IMR-90 (cell line): ENCODE measurements at regions not wholly inside any gene's neighbourhood (a gene's known extent, or its start where the extent isn't known, plus 50 kb on each side); places are given as distances from the start of the nearest gene placed in this dataset.

ENCODE experiments used
- ATAC-seq: fragments of 200-7000 bp; cut with Tn5 transposase; 2 replicates; pipeline ENCODE4 v1.9.1; 2020; ENCODE audit warnings: low read depth, mild to moderate bottlenecking, moderate library complexity
- BruUV-seq: library from RNA; stranded (reverse); fragments of 400-500 nt; replicated peaks from 2 replicates; lab custom pipeline; 2021; lab: Mats Ljungman, UMichigan
- CTCF ChIA-PET: fragments of 300-600 bp; formaldehyde crosslinking; extraction: SDS; loops from one replicate; lab custom pipeline; 2021; ENCODE audit warnings: antibody characterized with exemption; lab: Yijun Ruan, JAX
- POLR2A ChIA-PET: fragments of 300-600 bp; sonication (Branson Sonifier 250); formaldehyde crosslinking; loops from one replicate; lab custom pipeline; 2022; ENCODE audit warnings: antibody characterized with exemption; ENCODE audit not compliant: unreplicated experiment; lab: Charles Lee
- DNase-seq: peaks from one replicate; pipeline ENCODE4 v3.0.0; 2013
- H2AFZ ChIP-seq: replicated peaks from 2 replicates; pipeline ENCODE3; 2013; ENCODE audit warnings: low read length, mild to moderate bottlenecking; ENCODE audit not compliant: poor library complexity
- H2AK5ac ChIP-seq: 2 replicates; pipeline ENCODE4 v1.6.1; 2013; ENCODE audit warnings: low read depth, low read length, inconsistent platforms
- H2AK9ac ChIP-seq: replicated peaks from 2 replicates; pipeline ENCODE3; 2013; ENCODE audit warnings: mild to moderate bottlenecking, low read depth, low read length, moderate library complexity; ENCODE audit not compliant: poor library complexity
- H2BK120ac ChIP-seq: 2 replicates; pipeline ENCODE4 v1.6.1; 2013; ENCODE audit warnings: low read depth, low read length, inconsistent platforms
- H2BK15ac ChIP-seq: 3 replicates; pipeline ENCODE4 v1.6.1; 2013; ENCODE audit warnings: low read depth, low read length, inconsistent platforms
- H2BK20ac ChIP-seq: 2 replicates; pipeline ENCODE4 v1.6.1; 2013; ENCODE audit warnings: low read depth, mild to moderate bottlenecking, inconsistent platforms, low read length, moderate library complexity
- H2BK5ac ChIP-seq: 2 replicates; pipeline ENCODE4 v1.6.1; 2013; ENCODE audit warnings: mild to moderate bottlenecking, low read depth, low read length, inconsistent platforms; ENCODE audit not compliant: poor library complexity, severe bottlenecking
- H3K14ac ChIP-seq: replicated peaks from 2 replicates; pipeline ENCODE4 v1.6.1; 2013; ENCODE audit warnings: low read depth, low read length, inconsistent platforms
- H3K18ac ChIP-seq: 2 replicates; pipeline ENCODE4 v1.6.1; 2013; ENCODE audit warnings: low read depth, low read length, control low read depth
- H3K23ac ChIP-seq: 2 replicates; pipeline ENCODE4 v1.6.1; 2013; ENCODE audit warnings: low read depth, low read length, inconsistent platforms
- H3K27ac ChIP-seq: 2 replicates; pipeline ENCODE4 v1.5.1; 2013; ENCODE audit warnings: mild to moderate bottlenecking, control low read depth, low read length; ENCODE audit not compliant: insufficient read depth
- H3K27me3 ChIP-seq: 2 replicates; pipeline ENCODE4 v1.6.1; 2013; ENCODE audit warnings: low read length; ENCODE audit not compliant: control insufficient read depth, insufficient read depth
- H3K36me3 ChIP-seq: 2 replicates; pipeline ENCODE4 v1.6.1; 2013; ENCODE audit warnings: low read length, mixed read lengths; ENCODE audit not compliant: control insufficient read depth, insufficient read depth
- H3K4ac ChIP-seq: 2 replicates; pipeline ENCODE4 v1.6.1; 2013; ENCODE audit warnings: low read depth, low read length, inconsistent platforms
- H3K4me1 ChIP-seq: 2 replicates; pipeline ENCODE4 v1.6.1; 2013; ENCODE audit warnings: low read length, mixed read lengths; ENCODE audit not compliant: control insufficient read depth, insufficient read depth
- H3K4me2 ChIP-seq: 2 replicates; pipeline ENCODE4 v1.6.1; 2013; ENCODE audit warnings: low read depth, mild to moderate bottlenecking, control low read depth, low read length, moderate library complexity
- H3K4me3 ChIP-seq: 2 replicates; pipeline ENCODE4 v1.5.1; 2013; ENCODE audit warnings: low read depth, mild to moderate bottlenecking, control low read depth, low read length, moderate library complexity; ENCODE audit not compliant: insufficient read depth
- H3K56ac ChIP-seq: 2 replicates; pipeline ENCODE4 v1.6.1; 2013; ENCODE audit warnings: low read length, inconsistent platforms; ENCODE audit not compliant: insufficient read depth; ENCODE audit errors: extremely low read depth
- H3K79me1 ChIP-seq, 2 experiments: 2 replicates each; pipeline ENCODE4 v1.6.1; 2013; ENCODE audit warnings: low read length in 2 of 2, inconsistent platforms in 1 of 2, low read depth in 1 of 2
- H3K9ac ChIP-seq: 2 replicates; pipeline ENCODE4 v1.6.1; 2013; ENCODE audit warnings: low read depth, low read length, control low read depth
- H3K9me1 ChIP-seq: 2 replicates; pipeline ENCODE4 v1.6.1; 2013; ENCODE audit warnings: low read length, inconsistent platforms; ENCODE audit not compliant: insufficient read depth
- H3K9me3 ChIP-seq: 2 replicates; pipeline ENCODE4 v1.6.1; 2013; ENCODE audit warnings: low read length; ENCODE audit not compliant: control insufficient read depth, insufficient read depth
- H4K20me1 ChIP-seq: 2 replicates; pipeline ENCODE4 v1.6.1; 2013; ENCODE audit warnings: low read length, inconsistent platforms; ENCODE audit not compliant: insufficient read depth
- H4K5ac ChIP-seq: 2 replicates; pipeline ENCODE4 v1.6.1; 2013; ENCODE audit warnings: mild to moderate bottlenecking, low read depth, low read length, control low read depth
- H4K8ac ChIP-seq, 2 experiments: 2 replicates each; pipeline ENCODE4 v1.6.1; 2013; ENCODE audit warnings: low read depth in 2 of 2, low read length in 2 of 2, control low read depth in 1 of 2, inconsistent platforms in 1 of 2
- H4K91ac ChIP-seq: 2 replicates; pipeline ENCODE4 v1.6.1; 2013; ENCODE audit warnings: low read depth, low read length, inconsistent platforms; ENCODE audit not compliant: insufficient read depth
- BHLHE40 ChIP-seq: fragments of 150-350 bp; IDR thresholded peaks from 2 replicates; pipeline ENCODE4 v1.6.1; 2016; ENCODE audit warnings: mild to moderate bottlenecking, low read depth, low read length
- CEBPB ChIP-seq: IDR thresholded peaks from 2 replicates; pipeline ENCODE4 v1.6.1; 2012; ENCODE audit warnings: low read depth, low read length, improper control_type of control experiment
- CHD1 ChIP-seq: IDR thresholded peaks from 2 replicates; pipeline ENCODE4 v1.6.1; 2012; ENCODE audit warnings: low read depth, low read length, improper control_type of control experiment
- CTCF ChIP-seq: conservative IDR thresholded peaks from 2 replicates; pipeline ENCODE4 v1.5.1; 2012; ENCODE audit warnings: mild to moderate bottlenecking, low read depth, low read length, improper control_type of control experiment
- ELK1 ChIP-seq: fragments of 150-350 bp; IDR thresholded peaks from 2 replicates; pipeline ENCODE4 v1.6.1; 2016; ENCODE audit warnings: low read depth, mild to moderate bottlenecking, low read length, moderate library complexity, borderline replicate concordance
- FOS ChIP-seq: fragments of 150-350 bp; IDR thresholded peaks from 2 replicates; pipeline ENCODE4 v1.6.1; 2016; ENCODE audit warnings: low read depth, low read length
- MAFK ChIP-seq: IDR thresholded peaks from 2 replicates; pipeline ENCODE4 v1.6.1; 2012; ENCODE audit warnings: low read depth, low read length, improper control_type of control experiment
- MAZ ChIP-seq: IDR thresholded peaks from 2 replicates; pipeline ENCODE4 v1.6.1; 2012; ENCODE audit warnings: low read depth, mild to moderate bottlenecking, low read length, improper control_type of control experiment, moderate library complexity, borderline replicate concordance
- MXI1 ChIP-seq: IDR thresholded peaks from 2 replicates; pipeline ENCODE4 v1.6.1; 2012; ENCODE audit warnings: low read depth, mild to moderate bottlenecking, low read length, moderate library complexity, borderline replicate concordance
- NFE2L2 ChIP-seq: fragments of 150-350 bp; IDR thresholded peaks from 2 replicates; pipeline ENCODE4 v1.6.1; 2016; ENCODE audit warnings: low read depth, mild to moderate bottlenecking, low read length
- POLR2A ChIP-seq: IDR thresholded peaks from 2 replicates; pipeline ENCODE4 v1.6.1; 2012; ENCODE audit warnings: mild to moderate bottlenecking, low read depth, low read length
- RAD21 ChIP-seq: IDR thresholded peaks from 2 replicates; pipeline ENCODE4 v1.6.1; 2012; ENCODE audit warnings: low read length, improper control_type of control experiment
- RCOR1 ChIP-seq: IDR thresholded peaks from 2 replicates; pipeline ENCODE4 v1.6.1; 2012; ENCODE audit warnings: mild to moderate bottlenecking, low read length, improper control_type of control experiment; ENCODE audit not compliant: insufficient replicate concordance
- RFX5 ChIP-seq: IDR thresholded peaks from 2 replicates; pipeline ENCODE4 v1.8.0; 2012; ENCODE audit warnings: low read depth, mild to moderate bottlenecking, low read length, moderate library complexity
- SMC3 ChIP-seq: fragments of 150-350 bp; IDR thresholded peaks from 2 replicates; pipeline ENCODE4 v1.6.1; 2016; ENCODE audit warnings: low read depth, mild to moderate bottlenecking, antibody characterized with exemption, low read length, moderate library complexity
- USF2 ChIP-seq: fragments of 150-350 bp; IDR thresholded peaks from 2 replicates; pipeline ENCODE4 v1.6.1; 2017; ENCODE audit warnings: mild to moderate bottlenecking, antibody characterized with exemption, low read length, low read depth
- WGBS, 2 experiments: methylation state at CpG; one replicate each; pipeline versions ENCODE4 v1.1.5 to v1.1.7; 2013; ENCODE audit warnings: missing lambda C conversion rate in 2 of 2; ENCODE audit not compliant: insufficient read length in 1 of 2; ENCODE audit errors: extremely low coverage in 2 of 2; 5-methylcytosine and 5-hydroxymethylcytosine counted together
- dilution Hi-C: fragments of 300-500 bp; cut with HindIII; formaldehyde crosslinking; loops from one replicate; pipeline ENCODE4 v1.14.3; 2018; ENCODE audit warnings: low sequenced_read_pairs; ENCODE audit not compliant: unreplicated experiment
- in situ Hi-C: fragments of 300-500 bp; cut with MboI; formaldehyde crosslinking; loops from 3 replicates; pipeline ENCODE4 v1.14.3; 2019; ENCODE audit warnings: low sequenced_read_pairs, inconsistent platforms, mixed read lengths
- intact Hi-C: fragments of 100-400 bp; cut with micrococcal nuclease; formaldehyde crosslinking; loops from 2 replicates; pipeline ENCODE4 v1.10.0; 2022

- H2BK5ac ChIP-seq = no peak overlapping the region
- no peak overlapping the region for H2BK120ac ChIP-seq
- no peak overlapping the region for H4K5ac ChIP-seq
- H3K4me3 ChIP-seq = no peak overlapping the region
- ATAC-seq = no peak
- no peak overlapping the region for H3K9ac ChIP-seq
- H3K14ac ChIP-seq = no peak overlapping the region
- no peak overlapping the region for H3K18ac ChIP-seq
- H3K9me3 ChIP-seq = no peaks in the 10 kb centered on the region
- no peak overlapping the region for H2AK9ac ChIP-seq
- in situ Hi-C loops (no loop called here), dilution Hi-C loops (no loop called here), intact Hi-C loops (no loop called here)
- no peak overlapping the region for H3K4ac ChIP-seq
- H3K4me1 ChIP-seq = no peaks in the 10 kb centered on the region
- POLR2A ChIA-PET = no interaction called here
- no peak overlapping the region for H3K27ac ChIP-seq
- DNase-seq = no peak
- TF ChIP-seq CTCF (no peak), MXI1 (no peak), MAZ (no peak), RAD21 (no peak), BHLHE40 (no peak), NFE2L2 (no peak), ELK1 (no peak), SMC3 (no peak), MAFK (no peak), USF2 (no peak), POLR2A (no peak), CHD1 (no peak), RFX5 (no peak), CEBPB (no peak), FOS (no peak), RCOR1 (no peak)
- H3K36me3 ChIP-seq = no peaks in the 10 kb centered on the region
- H3K23ac ChIP-seq = no peak overlapping the region
- H4K8ac ChIP-seq = no peak overlapping the region
- H2AK5ac ChIP-seq = no peak overlapping the region
- no peak overlapping the region for H2BK20ac ChIP-seq
- CTCF ChIA-PET = no interaction called here
- H2BK15ac ChIP-seq = no peak overlapping the region
- 100% methylated on average over 1 of the region's 2 CpGs; no CpG with 5 or more reads in 1 of the 2 experiments for WGBS, 2 experiments
- no peaks in the 10 kb centered on the region for H4K20me1 ChIP-seq
- no TSS peak for BruUV-seq
- H2AFZ ChIP-seq = no peak overlapping the region
- H3K79me1 ChIP-seq = no peaks in the 10 kb centered on the region
- H3K27me3 ChIP-seq = no peaks in the 10 kb centered on the region; the same call in 1 of the 2 replicates
- no peak overlapping the region for H4K91ac ChIP-seq
- no peaks in the 10 kb centered on the region for H3K9me1 ChIP-seq
- H3K56ac ChIP-seq = no peak overlapping the region
- H3K4me2 ChIP-seq = no peak overlapping the region
Observed at GRCh38 chr3:151564261-151564660, 103.4 kb upstream of the IGSF10 start.
